Right cardiac atrium (tissue), 5 donors: ENCODE measurements at regions not wholly inside any gene's neighbourhood (a gene's known extent, or its start where the extent isn't known, plus 50 kb on each side); places are given as distances from the start of the nearest gene placed in this dataset.
"Not testable (repeated sequence)": the region's sequence is repeated elsewhere in the genome, so short reads cannot be mapped to it uniquely, and the experiment has no call there.

Source experiments
- ATAC-seq, 2 donors: fragments of 200-7000 bp; cut with Tn5 transposase; one replicate each; pipeline versions ENCODE4 v1.8.0 to v1.9.1; 2020; ENCODE audit warnings: moderate library complexity in 2 of 2, mild to moderate bottlenecking in 1 of 2
- DNase-seq, 3 donors: peaks; one replicate each; pipeline ENCODE4 v3.0.0-alpha.2; 2020
- H3K27ac ChIP-seq: one replicate; pipeline ENCODE4 v1.5.1; 2013; ENCODE audit warnings: mild to moderate bottlenecking, low read length, control low read depth, moderate library complexity
- H3K27me3 ChIP-seq: one replicate; pipeline ENCODE4 v1.6.1; 2013; ENCODE audit not compliant: control insufficient read depth, insufficient read depth
- H3K4me1 ChIP-seq: one replicate; pipeline ENCODE4 v1.6.1; 2013; ENCODE audit warnings: low read length; ENCODE audit not compliant: control insufficient read depth, insufficient read depth
- H3K4me3 ChIP-seq: one replicate; pipeline ENCODE4 v1.5.1; 2013; ENCODE audit warnings: low read length, control low read depth
- H3K9me3 ChIP-seq: one replicate; pipeline ENCODE4 v1.6.1; 2013; ENCODE audit warnings: low read length; ENCODE audit not compliant: control insufficient read depth
- WGBS: extraction: QIAGEN DNeasy Blood & Tissue Kit; methylation state at CpG from one replicate; pipeline ENCODE4 v1.1.7; 2013; 5-methylcytosine and 5-hydroxymethylcytosine counted together
- intact Hi-C, 4 donors: fragments of 100-400 bp; cut with DNase I; formaldehyde crosslinking; loops; one replicate each; pipeline versions ENCODE4 v1.11.0 to v1.14.0; 2022 to 2023
- donor health status: healthy with polysubstance abuse.
- donor health status: DM: no; HTN: yes; CAD: no.
- donor health status: DM: no; HTN: no; CAD: no.
- donor health status: DM: no; HTN: yes; CAD: no; lungs with severe emphysema.
- donor health status: DM: yes; HTN: yes; CAD: no.

DNA sequence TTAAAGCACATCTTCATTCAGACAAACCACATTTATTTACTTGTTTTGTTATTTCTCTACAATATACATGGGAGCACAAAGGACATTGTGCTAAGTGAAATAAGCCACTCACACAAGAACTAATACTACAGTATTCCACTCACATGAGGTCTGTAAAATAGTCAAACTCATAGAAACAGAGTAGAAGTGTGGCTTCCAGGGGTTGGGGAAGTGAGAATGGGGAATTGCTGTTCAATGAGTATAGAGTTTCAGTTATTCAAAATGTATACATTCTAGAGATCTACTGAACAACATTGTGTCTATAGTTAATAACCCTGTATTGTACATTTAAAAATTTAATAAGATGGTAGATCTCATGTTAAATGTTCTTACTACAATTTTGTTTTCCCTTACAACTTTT lies 88.8 kb downstream of the ATXN7L3B start:
- no peak overlapping the region for H3K4me3 ChIP-seq
- intact Hi-C loops = no loop called here
- no peak overlapping the region for H3K27ac ChIP-seq
- no peaks in the 10 kb centered on the region for H3K27me3 ChIP-seq
- ATAC-seq = no peak
- no peaks in the 10 kb centered on the region for H3K4me1 ChIP-seq
- DNase-seq = no peak
- H3K9me3 ChIP-seq = no peaks in the 10 kb centered on the region

DNA sequence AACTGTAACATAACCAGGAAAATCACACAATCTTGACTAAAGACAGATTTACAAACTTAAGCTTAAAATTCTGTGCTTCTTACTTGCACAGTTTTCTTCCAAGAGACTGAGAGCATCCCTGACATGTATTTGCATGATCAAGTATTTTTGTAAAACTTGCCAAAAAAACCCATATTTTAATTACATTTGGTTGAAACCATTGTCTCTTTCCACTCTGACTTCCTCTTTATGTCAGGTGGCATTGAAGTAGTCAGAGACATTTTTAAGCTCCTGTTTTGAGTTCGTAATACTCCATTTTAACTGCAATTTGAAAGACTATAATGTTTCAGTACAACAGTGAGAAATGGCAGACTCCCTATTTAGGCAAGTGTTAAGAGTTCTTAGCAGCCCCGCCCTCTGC lies 103.6 kb downstream of the ATXN7L3B start:
- no peaks in the 10 kb centered on the region for H3K4me1 ChIP-seq
- no peaks in the 10 kb centered on the region for H3K9me3 ChIP-seq
- DNase-seq (no peak), ATAC-seq (no peak)
- H3K27ac ChIP-seq = no peak overlapping the region
- H3K4me3 ChIP-seq = no peak overlapping the region
- intact Hi-C loops = no loop called here
- no peaks in the 10 kb centered on the region for H3K27me3 ChIP-seq
- WGBS = 85% methylated on average over 2 of the region's 2 CpGs

DNA sequence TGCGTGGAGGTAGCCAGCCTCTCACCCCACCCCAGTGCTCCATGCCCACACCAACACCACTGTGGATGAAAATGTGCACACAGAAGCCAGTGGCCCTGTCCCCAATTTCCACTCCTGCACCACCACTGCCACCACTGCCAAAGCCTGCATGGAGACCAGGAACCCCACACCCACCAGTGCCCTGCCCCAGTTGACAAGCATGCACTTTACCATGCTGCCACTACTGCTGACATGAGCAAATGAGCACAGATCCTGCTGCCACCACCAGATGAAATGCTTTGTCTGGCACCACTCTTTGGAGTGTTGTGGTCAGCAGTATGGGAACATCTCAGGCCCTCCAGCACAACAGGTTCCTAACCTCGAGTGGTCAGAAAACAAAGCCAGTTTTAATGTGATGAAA lies 104.1 kb downstream of the ATXN7L3B start:
- H3K4me3 ChIP-seq = no peak overlapping the region
- DNase-seq = peak in 2 of 3 donors; percentile 7 to 10
- intact Hi-C loops = no loop called here
- 59% methylated on average over 2 of the region's 2 CpGs for WGBS
- H3K9me3 ChIP-seq = no peaks in the 10 kb centered on the region
- H3K4me1 ChIP-seq = no peaks in the 10 kb centered on the region
- H3K27me3 ChIP-seq = no peaks in the 10 kb centered on the region
- no peak overlapping the region for H3K27ac ChIP-seq
- no peak for ATAC-seq

DNA sequence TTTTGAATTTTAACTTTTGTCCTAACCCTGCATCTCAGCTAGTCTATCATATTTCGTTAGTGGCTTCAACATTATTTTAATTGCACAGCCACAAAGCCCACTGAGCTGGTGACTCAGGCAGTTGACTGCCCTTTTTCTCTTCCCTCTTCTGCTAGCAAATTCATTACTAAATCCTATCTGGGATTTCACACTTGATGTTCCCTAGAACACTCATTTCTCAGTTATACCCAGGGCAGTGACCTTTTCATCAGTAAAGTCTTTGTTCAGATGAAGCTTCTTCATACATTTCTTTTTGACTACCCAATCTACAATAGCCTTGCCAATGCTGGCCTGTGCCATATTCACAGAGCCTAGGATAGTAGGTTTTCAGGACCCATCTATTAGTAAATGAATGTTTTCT lies 107.0 kb downstream of the ATXN7L3B start:
- H3K27ac ChIP-seq = no peak overlapping the region
- H3K9me3 ChIP-seq = no peaks in the 10 kb centered on the region
- ATAC-seq (no peak), DNase-seq (no peak)
- no peak overlapping the region for H3K4me3 ChIP-seq
- no peaks in the 10 kb centered on the region for H3K27me3 ChIP-seq
- H3K4me1 ChIP-seq = no peaks in the 10 kb centered on the region
- 63% methylated on average over 1 of the region's 1 CpG for WGBS
- intact Hi-C loops = no loop called here

DNA sequence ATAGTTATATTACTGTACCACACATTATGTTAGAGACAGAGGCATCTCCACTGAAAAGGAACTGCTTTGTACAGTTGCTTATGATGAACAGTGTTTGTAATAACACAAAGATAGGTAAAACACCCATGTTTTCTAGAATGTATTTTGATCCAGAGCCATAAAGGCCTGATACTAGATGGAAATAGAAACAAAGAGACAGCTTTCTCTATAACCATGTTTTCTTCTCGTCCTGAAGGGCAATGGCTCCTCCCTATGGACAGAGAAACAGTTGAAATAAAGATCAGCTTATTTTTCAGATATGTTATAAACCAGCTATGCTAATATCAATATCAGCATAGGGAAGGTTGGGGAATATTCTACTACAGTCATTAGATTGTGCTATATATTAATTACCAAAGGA lies 109.2 kb downstream of the ATXN7L3B start:
- Histone ChIP-seq H3K27ac (no peak overlapping the region), H3K9me3 (no peaks in the 10 kb centered on the region), H3K27me3 (no peaks in the 10 kb centered on the region), H3K4me1 (no peaks in the 10 kb centered on the region), H3K4me3 (no peak overlapping the region)
- ATAC-seq (no peak), DNase-seq (no peak)
- intact Hi-C loops = no loop called here
- WGBS = 12% methylated on average over 1 of the region's 1 CpG

DNA sequence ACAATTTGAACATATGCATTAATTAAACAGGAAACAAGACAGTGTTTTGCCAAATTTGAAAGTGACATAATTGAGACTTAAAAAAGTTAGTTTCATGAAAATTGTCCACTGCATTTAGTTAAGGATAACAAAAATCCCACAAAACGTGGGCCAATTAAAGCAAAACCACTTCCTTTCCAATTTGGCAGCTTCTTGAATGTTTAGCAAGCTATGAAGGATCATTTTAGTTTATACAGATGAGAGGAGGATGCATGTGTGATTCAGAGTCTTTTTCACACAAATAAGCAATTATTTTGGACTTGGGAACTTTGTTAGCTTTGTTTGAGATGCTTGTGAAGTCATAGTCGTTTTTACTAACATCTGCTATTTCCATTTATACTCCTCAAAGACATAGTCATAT lies 109.6 kb downstream of the ATXN7L3B start:
- intact Hi-C loops = no loop called here
- DNase-seq = no peak
- no peaks in the 10 kb centered on the region for H3K9me3 ChIP-seq
- no peak overlapping the region for H3K27ac ChIP-seq
- H3K27me3 ChIP-seq = no peaks in the 10 kb centered on the region
- no peaks in the 10 kb centered on the region for H3K4me1 ChIP-seq
- WGBS = 11% methylated on average over 2 of the region's 2 CpGs
- no peak for ATAC-seq
- no peak overlapping the region for H3K4me3 ChIP-seq

DNA sequence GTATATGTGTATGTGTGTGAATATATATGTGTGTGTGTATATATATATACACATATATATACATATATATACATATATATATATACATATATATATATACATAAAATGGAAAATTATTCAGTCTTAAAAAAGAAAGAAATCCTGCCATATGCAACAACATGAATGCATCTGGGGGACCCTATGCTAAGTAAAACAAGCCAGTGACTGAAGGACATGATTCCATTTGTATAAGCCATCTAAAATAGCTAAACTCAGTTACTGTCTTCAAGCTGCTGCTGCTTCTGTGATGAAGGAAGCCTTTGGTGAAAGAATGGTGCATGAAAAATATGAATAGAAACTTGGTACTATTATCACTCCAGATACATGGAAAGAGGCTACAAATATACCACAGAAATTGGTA lies 118.6 kb downstream of the ATXN7L3B start:
- no peaks in the 10 kb centered on the region for H3K4me1 ChIP-seq
- intact Hi-C loops = no loop called here
- no peaks in the 10 kb centered on the region for H3K27me3 ChIP-seq
- no peaks in the 10 kb centered on the region for H3K9me3 ChIP-seq
- no peak for ATAC-seq
- H3K4me3 ChIP-seq = no peak overlapping the region
- no peak for DNase-seq
- H3K27ac ChIP-seq = no peak overlapping the region

DNA sequence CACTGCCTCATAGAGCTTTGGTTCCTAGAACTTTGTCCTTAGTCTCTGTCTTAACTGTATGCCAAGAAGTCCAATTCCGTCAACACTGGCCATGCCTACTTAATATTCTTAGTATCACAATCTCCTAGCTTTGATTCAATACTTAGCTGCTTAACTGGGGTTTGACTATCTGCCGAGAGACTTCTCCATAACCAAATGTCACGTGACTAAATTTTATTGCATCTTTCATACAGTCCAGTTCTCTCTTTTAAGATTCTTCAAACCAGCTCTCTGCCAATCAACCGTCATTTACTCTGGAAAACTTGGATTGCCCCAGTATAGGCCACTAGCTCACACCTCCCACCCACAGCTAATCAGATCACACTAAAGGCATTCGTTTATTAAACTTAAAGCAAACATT lies 122.8 kb downstream of the ATXN7L3B start:
- Histone ChIP-seq H3K4me1 (no peaks in the 10 kb centered on the region), H3K9me3 (no peaks in the 10 kb centered on the region), H3K27ac (no peak overlapping the region), H3K27me3 (no peaks in the 10 kb centered on the region), H3K4me3 (no peak overlapping the region)
- intact Hi-C loops = no loop called here
- 71% methylated on average over 5 of the region's 5 CpGs for WGBS
- no peak for DNase-seq
- ATAC-seq = no peak

DNA sequence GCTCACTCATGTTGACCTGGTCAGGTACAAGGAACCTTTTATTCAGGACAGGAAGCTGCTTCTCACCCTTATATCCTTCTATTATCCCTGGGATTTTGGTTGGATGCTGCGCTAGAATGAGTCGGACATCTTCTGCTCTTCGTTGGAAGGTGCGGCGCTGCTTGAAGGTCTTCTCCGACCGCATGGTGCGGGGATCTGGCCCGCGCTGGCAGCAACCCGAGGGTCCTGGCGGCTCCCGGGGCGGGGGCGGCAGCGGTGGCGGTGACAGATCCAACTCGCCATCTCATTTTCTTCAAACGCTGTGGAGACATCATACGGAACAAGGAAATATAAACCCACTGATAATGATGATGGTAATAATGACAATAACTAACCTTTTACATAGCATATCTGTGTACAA lies 126.3 kb downstream of the ATXN7L3B start:
- intact Hi-C loops = no loop called here
- no peak for ATAC-seq
- 94% methylated on average over 20 of the region's 20 CpGs for WGBS

DNA sequence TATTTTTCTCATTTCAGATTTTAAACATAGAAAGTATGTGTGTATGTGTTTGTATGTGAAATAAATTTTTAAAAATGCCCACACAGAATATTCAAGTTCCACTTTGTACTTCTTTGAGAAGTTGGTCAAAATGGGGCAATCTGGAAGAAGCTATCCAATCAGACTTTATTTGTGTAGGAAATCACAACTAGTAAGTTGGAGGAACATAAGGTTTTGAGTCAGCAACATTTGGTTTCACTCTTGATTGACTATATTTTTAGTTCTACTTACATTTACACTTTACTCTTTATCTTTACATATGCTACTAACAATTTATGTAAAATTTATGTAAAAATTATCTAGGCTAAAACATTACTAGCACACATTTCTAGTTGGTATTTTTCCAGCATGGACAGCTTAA lies 128.1 kb downstream of the ATXN7L3B start:
- no peaks in the 10 kb centered on the region for H3K9me3 ChIP-seq
- ATAC-seq = no peak
- no peak overlapping the region for H3K27ac ChIP-seq
- no peaks in the 10 kb centered on the region for H3K27me3 ChIP-seq
- H3K4me1 ChIP-seq = no peaks in the 10 kb centered on the region
- no peak for DNase-seq
- H3K4me3 ChIP-seq = no peak overlapping the region
- intact Hi-C loops = no loop called here

More for the DNA sequence above, 126.3 kb downstream of the ATXN7L3B start:
- Histone ChIP-seq H3K27me3 (no peaks in the 10 kb centered on the region), H3K27ac (no peak overlapping the region), H3K4me3 (no peak overlapping the region), H3K9me3 (no peaks in the 10 kb centered on the region), H3K4me1 (no peaks in the 10 kb centered on the region)
- DNase-seq = peak in 1 of 3 donors; percentile 18

DNA sequence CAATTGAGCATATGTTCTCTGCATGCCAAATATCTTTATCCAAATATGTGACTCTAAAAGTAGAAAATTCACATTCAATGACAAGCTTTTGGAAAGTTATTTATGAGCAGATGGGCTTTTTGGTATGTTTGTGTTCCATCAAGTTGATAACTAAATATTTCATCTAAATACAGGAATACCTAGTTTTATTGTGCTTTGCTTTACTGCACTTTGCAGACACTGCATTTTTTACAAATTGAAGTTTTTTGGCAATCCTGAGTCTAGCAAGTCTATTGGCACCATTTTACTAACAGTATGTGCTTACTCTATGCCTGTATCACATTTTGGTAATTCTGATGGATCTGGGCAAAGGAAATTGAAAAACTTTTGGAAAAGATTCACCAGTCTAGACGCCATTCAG lies 133.8 kb downstream of the ATXN7L3B start:
- DNase-seq = no peak
- H3K9me3 ChIP-seq = no peaks in the 10 kb centered on the region
- WGBS = 53% methylated on average over 1 of the region's 1 CpG
- H3K27me3 ChIP-seq = no peaks in the 10 kb centered on the region
- no peak overlapping the region for H3K4me3 ChIP-seq
- ATAC-seq = no peak
- intact Hi-C loops = no loop called here
- H3K27ac ChIP-seq = no peak overlapping the region
- H3K4me1 ChIP-seq = no peaks in the 10 kb centered on the region

DNA sequence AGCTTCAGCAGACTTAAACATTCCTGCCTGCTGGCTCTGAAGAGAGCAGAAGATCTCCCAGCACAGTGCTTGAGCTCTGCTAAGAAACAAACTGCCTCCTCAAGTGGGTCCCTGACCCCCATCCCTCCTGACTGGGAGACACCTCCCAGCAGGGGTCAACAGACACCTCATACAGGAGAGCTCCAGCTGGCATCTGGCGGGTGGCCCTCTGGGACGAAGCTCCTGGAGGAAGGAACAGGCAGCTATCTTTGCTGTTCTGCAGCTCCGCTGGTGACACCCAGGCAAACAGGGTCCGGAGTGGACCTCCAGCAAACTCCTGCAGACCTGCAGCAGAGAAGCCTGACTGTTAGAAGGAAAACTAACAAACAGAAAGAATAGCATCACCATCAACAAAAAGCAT lies 139.3 kb downstream of the ATXN7L3B start:
- H3K27me3 ChIP-seq, H3K9me3 ChIP-seq, DNase-seq, H3K4me1 ChIP-seq, H3K4me3 ChIP-seq, intact Hi-C loops, ATAC-seq, H3K27ac ChIP-seq: not testable (repeated sequence)
- 88% methylated on average over 4 of the region's 4 CpGs for WGBS
